GM21360 (cell line): ENCODE measurements at regions not wholly inside any gene's neighbourhood (a gene's known extent, or its start where the extent isn't known, plus 50 kb on each side); places are given as distances from the start of the nearest gene placed in this dataset.

Experiments used
- ATAC-seq: cut with Tn5 transposase; IDR thresholded peaks from one replicate; pipeline ENCODE4 v1.9.1; 2021; ENCODE audit warnings: mild to moderate bottlenecking, moderate library complexity; ENCODE audit not compliant: unreplicated experiment

DNA sequence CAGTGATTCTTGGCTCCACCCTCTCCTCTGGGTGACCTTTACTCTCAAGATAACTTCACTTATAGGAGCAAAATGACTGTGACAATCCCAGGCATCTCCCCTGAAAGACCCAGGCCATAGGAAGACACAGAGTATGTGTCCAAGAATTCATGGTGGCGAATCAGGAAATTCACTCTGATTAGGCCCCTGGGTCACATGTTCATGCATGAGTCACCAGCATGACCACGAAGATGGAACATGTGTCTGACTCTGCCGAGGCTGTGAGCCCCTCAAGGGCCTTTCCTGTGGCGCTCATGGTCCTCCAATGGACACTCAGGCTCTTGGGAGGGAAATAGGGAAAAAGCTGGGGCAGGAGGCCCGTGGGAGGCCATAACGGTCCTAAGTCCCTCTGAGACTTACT is 74.0 kb upstream of the TEX51 start:
- no peak for ATAC-seq

DNA sequence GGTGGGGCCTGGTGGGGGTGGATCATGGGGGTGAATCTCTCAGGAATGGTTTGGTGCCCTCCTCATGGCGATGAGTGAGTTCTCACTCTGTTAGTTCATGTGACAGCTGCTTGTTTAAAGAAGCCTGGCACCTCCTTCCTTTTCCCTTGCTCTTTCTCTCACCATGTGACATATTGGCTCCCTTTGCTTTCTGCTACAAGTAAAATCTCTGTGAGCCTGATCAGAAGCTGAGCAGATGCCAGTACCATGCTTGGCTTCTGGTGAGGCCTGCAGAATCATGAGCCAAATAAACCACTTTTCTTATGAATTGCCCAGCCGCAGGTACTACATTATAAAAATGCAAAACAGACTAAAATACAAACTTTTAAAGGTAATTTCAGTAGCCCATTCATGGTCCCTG is 73.4 kb upstream of the TEX51 start:
- no peak for ATAC-seq

DNA sequence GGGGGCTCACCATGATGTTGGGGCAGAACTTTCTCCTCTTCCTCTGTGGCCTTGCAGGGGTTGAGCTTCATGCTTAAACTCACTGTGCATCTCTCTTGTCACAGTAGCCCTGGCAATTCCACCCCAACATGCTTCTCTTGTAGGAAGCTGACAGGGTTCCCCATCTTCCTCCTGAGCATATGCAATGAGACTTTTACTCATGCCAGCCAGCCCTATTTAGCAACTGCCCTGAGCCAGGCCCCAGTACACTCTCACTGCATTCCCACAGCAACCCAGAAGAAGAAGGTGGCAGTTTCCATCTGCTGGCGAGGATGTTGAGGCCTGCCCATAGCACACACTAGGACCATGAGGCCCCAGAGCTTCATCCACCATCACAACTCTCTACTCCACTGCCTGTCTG is 72.2 kb upstream of the TEX51 start:
- ATAC-seq = no peak

DNA sequence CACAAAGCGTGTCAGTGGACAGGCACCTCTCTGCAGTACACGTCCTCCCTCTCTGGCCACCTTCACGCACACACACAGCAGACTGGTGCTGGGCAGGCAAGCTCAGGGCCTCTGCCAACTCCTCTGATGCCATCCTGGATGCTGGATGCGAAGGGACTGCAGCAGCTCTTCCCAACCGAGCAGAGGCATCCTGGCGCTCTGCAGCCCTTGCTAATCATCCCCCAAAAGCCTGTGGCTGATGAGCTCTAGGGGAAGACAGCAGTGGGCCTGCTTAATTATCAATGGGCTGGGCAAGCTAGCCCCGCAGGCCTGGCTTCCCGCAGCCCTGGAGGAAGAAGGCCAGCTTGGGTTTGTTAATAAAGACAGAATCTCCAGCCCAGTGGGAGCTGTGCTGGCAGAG is 71.3 kb upstream of the TEX51 start:
- no peak for ATAC-seq

DNA sequence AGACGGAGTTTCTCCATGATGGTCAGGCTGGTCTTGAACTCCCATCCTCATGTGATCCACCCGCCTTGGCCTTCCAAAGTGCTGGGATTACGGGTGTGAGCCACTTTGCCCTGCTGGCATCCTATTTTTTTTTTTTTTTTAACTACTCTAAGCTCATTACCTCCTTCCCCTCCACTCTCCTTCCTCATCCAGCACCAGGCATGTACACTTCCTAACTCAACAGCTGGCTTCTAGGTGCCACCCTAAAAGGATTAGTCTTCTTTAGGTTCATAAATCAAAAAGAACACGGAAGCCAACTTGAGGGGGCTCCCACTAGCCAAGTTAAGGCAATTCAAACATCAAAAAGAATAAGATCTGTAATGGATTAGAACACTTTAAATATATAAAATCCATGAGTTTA is 70.6 kb upstream of the TEX51 start:
- ATAC-seq = no peak

DNA sequence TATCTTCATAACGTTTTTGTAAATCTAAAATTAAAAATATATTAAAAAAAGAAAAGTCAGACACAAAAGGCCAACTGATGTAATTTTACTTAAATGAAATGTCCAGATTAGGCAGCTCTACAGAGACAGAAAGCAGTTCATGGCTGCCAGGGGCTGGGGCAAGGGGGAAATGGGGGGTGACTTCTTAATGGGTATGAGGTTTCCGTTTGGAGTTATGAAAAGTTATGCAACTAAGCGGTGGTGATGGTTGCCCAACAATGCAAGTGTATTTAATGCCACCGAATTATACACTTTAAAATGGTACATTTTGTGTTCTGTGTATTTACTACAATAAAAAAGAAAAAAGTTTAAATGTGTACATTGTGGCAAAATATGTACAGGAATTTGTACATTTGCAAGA is 70.2 kb upstream of the TEX51 start:
- ATAC-seq = no peak

GRCh38 chr2:126831234-126832005 is 67.3 kb upstream of the TEX51 start:
- no peak for ATAC-seq

GRCh38 chr2:126832014-126832413 is 66.7 kb upstream of the TEX51 start:
- ATAC-seq = no peak

DNA sequence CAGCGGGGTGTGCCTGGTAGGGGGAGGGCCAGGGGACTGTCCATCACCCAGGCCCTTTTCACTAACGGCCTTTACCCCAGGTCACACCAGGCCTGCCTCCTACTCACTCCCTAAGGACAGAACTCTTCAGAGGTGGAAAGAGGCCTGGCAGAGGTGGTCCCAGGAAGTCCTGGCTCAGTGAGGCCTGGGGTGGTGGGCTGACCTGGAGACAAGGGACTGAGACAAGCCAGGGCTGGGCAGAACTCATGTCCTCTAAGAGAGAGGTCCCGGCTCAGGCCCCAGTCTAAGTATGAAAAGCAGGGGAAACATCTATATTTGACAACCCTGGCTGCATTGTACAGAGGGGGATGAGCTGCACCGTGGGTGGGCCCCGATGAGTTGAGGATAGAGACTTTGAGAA is 65.9 kb upstream of the TEX51 start:
- ATAC-seq = no peak

GRCh38 chr2:126834006-126834659 is 64.6 kb upstream of the TEX51 start:
- ATAC-seq = no peak

DNA sequence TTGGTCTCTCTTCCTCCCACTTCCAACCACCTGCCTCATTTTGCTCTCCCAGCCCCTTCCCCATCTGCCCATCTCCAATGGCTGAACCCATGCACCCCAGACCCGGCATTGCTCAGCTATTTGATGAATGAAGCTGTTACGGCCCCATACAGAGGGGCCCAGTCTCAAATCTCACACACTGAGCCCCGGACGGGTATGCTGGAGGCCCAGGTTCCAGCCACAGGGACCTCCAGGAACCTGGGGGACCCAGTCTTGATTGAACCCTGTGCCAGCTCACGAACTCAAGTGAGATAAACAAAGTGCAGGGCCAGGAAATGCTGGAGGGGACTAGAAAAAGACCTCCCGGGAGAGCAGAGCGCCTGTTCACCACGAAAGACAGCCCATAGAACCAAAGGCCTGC is 63.4 kb upstream of the TEX51 start:
- no peak for ATAC-seq

- ATAC-seq = no peak
Measured at GRCh38 chr2:126835831-126836230, 62.9 kb upstream of the TEX51 start.

DNA sequence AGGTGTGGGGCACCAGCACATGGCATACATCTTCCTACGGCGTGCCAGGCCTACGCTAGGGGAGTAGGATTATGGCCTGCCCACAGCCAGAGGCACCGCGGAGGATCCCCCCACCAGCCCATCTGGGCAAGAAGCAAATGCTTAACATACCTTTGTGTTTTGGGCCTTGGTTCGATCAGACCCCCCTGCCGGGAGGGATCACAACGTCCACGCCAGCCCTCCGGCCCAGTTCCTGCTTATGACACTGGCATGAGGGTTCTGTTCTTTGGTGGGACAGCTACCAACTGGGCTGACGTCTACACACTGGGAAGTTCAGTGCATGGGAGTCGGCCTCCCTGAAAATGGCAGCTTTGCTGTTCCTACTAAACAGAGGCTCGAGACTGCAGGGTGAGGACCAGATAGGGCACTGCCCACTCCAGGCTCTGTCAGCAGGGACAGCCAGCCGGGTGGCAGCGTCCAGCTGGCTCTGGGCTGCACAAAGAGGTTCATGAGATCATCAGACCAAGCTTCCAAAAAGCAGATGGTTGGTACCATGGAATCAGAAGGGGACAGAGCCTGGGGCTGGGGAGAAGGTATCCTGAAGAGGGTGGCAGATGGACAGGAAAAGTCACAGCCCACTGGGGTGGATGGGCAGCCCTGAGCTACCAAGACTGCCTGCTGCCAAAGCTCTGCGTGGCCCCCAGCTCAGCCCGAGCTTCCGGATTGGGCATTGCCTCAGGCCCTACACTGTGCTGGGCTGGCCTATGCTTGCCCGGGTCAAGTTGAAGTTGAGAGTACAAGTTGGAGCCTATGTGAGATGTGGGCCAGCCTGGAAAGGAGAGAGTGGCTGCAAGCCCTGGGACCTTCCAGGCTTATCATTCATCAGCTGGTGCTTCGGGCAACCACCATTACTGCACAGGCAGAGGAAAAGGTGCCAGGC is 61.7 kb upstream of the TEX51 start:
- no peak for ATAC-seq

DNA sequence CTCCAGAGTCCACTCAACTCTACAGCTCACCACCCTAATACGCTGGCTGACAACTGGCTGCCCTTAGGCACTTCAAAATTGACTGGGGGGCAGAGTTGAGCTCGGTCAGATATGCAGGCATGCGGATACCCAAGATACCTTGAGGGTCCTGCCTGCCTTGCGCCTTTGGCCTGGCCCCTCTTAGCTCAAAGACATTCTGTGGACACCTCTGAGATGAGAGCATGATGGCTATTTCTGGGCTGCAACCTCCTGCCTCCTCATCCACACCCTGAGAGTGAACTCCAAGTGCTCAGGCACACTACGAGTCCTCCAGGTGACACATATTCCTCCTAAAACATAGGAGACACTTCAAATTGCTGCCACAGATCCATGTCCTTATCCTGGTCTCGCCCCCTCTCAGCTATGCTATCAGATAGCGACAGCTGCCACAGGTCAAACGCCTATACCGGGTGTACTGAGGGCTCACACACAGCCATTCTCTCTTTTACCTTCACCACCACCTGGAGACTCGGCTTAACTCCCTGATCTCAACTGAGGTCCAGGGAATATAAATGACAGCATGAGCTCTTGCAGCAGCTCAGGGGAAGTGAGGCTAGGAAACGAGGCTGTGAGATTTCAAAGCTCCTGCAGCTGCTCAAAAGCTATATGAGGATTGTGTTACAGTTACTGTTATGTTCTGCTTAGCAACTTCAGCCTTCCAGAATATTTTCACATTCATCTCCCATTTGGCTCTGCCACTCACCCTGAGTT is 60.5 kb upstream of the TEX51 start:
- ATAC-seq = no peak

- ATAC-seq = no peak
Measured at GRCh38 chr2:126838716-126838985, 60.0 kb upstream of the TEX51 start.

GRCh38 chr2:126839796-126840195 is 58.9 kb upstream of the TEX51 start:
- ATAC-seq = no peak

DNA sequence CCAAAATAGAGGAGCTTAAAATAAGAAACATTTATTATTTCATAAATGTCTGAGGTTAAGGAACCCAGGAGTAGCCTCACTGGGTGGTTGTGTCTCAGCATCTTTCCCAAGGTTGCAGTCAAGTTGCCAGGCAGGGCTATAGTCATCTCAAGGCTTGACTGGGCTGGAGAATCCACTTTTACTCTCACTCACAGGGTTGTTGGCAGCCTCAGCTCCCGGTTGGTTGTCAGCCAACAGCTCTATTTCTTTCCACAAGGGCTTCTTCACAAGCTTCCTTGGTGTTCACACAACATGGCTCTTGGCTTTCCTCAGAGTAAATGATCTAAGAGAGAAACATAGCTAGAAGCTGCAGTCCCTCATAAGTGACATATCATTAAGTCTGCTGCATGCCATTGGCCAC is 55.6 kb upstream of the TEX51 start:
- no peak for ATAC-seq

- no peak for ATAC-seq
Measured at GRCh38 chr2:126846241-126846640, 52.4 kb upstream of the TEX51 start.
